ENCODE measurements at regions not wholly inside any gene's neighbourhood (a gene's known extent, or its start where the extent isn't known, plus 50 kb on each side); places are given as distances from the start of the nearest gene placed in this dataset.
"Not testable (repeated sequence)": the region's sequence is repeated elsewhere in the genome, so short reads cannot be mapped to it uniquely, and the experiment has no call there.

DNA sequence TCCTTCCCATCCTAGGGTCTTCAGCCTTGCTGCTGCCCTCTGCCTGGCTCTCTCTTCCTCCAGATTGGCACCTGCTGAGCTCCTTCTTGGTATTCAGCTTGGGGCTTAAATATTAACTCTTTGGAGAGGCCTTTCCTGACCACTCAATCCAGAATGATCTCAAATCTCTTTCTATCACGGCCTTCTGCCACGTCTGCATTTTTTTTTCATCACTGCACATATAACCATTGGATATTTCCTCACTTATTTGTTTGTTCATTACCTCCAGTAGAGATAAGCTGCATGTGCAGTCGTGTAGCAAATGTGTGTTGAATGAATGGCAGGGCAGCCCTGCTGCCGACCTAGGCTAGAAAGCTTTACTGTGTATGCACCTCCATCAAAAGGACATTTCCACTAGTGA is 51.6 kb upstream of the MPP7 start:
- no peak for DNase-seq

DNA sequence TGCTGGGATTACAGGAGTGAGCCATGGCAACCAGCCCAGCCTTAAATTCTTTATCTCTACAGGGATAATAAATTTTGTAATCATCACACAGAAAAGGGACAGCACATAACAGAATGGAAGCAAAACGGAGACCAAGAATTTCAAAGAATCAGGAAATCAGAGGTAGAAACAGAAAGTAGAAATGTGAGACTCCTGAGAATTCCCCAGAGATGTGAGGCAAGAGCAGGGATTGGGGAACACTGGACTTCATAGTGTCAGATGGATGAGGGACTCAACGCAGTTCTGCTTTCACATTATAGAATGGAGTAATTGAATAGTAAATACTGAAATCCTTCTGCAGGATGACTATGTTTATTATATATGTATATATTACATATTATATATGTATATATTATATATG is 52.5 kb upstream of the MPP7 start:
- no peak for DNase-seq

DNA sequence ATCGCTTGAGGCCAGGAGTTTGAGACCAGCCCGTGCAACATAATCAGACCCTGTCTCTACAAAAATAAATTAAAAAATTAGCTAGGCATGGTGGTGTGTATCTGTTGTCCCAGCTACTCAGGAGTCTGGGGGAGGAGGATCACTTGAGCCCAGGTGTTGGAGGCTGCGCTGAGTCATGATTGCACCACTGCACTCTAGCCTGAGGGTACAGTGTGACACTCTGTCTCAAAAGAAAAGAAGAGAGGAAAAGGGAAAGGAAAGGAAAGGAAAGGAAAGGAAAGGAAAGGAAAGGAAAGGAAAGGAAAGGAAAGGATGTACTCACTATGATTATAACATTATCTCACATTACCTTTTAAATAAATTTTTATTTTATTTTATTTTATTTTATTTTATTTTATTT is 56.5 kb upstream of the MPP7 start:
- DNase-seq, result no peak

DNA sequence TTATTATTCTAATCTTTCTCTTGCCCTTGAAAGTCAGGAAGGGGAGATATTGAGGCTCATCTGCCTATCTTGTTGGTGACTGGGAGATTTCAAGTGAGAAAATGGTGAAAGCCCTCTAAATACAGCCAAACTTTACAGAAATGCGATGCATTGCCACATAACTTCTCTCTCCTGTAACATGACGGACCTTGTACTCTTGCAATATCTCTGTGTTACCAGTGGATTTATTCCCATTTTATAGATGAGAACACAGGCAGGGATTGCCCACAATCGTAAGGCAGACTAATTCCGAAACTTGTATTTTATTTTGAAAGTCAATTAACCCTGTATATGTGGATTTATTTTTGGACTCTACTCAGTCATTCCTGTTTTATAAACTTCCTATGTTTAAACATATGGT is 57.3 kb upstream of the MPP7 start:
- no peak for DNase-seq

DNA sequence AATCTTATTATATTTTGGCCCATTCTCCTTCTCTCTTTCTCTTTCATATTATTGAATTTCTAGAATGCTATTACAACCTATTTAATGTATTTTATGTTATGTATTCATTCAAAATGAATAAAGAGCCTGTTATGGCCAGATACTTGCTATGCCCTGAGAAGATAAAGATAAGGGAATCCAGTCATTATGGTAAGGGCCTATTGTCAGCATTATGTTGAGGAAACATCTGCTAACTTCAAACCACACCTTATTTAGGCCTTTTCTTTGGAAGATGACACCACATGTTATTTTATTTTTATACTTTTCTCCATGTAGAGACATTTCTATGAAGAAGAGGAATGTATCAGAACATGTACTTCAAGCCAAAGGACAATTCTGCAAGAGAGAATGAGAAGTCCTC is 60.5 kb upstream of the MPP7 start:
- DNase-seq, result no peak

DNA sequence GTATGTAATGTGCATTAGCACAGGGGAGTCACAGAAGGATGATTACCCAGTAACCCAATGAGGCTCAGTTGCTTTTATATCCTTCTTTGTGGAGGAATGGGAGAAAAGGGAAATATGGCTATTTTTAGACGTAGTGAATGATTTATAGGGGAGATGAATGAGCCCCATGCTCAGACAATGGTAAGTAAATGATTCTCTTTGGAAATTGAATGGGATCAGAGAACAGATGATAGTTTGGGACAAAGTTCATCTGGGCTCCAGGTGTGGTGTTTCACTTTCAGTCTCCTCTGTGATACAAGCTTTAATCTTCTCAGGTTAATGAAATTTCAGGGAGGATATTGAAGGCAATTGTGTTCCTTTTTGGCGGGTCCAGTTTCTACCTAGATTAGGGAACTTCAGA is 63.0 kb upstream of the MPP7 start:
- DNase-seq, result no peak

DNA sequence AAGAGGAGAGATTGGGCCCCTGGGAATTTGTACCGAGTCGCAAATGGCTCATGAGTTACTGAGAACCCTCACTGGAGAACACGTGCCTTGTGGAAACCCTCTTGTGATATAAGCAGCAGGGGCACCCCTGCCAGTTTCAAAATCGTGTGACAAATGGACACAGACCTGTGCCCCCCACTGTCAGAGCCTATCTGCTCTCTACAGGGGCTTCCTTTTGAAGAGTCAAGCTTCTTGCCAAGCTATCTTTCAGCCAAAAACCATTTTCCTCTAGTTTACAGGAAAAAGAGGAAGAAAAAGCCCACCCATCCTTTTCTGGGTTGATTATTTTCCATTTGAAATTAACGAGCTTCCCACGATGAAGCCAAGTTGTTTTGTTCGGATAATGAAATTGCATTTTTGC is 64.1 kb upstream of the MPP7 start:
- DNase-seq, result no peak

DNA sequence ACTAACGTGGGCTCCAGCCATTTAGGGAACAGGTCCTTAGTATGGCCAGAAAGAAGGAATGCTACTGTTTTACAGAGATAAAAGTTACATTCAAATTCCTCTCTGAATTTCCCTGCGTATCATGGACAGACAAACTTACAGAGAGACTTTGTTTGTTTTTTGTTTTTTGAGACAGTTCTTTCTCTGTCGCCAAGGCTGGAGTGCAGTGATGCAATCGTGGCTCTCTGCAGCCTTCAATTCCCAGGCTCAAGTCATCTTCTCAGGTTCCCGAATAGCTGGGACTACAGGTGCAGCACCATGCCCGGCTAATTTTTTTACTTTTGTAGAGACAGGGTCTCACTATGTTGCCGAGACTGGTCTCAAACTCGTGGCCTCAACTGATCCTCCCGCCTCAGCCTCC is 64.5 kb upstream of the MPP7 start:
- DNase-seq, result no peak

DNA sequence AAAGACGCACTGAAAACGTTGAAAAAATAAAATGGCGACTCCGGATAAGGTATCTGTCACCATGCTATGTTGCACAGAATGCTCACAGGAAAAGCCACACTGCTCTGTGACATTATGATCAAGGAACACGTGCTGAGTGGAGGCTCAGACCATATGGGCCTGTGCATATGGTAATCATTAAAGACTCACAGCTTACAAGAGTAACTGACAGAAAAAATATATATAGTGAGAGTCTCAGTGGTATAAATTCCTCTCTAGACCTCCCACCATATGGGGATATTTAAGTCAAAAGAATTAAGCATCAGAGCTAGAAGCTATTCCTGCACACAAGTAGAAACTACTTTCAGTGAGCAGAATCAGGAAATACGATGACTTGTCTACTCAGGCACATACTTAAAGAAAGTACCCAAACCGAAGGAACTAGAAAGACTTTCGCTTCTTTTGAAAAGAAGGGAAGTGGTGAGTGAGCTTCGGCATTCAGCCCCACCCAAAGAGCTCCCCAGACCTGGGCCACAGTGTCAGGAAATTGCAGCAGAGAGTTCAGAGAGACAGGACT is 65.1 kb upstream of the MPP7 start:
- no peak for DNase-seq

DNA sequence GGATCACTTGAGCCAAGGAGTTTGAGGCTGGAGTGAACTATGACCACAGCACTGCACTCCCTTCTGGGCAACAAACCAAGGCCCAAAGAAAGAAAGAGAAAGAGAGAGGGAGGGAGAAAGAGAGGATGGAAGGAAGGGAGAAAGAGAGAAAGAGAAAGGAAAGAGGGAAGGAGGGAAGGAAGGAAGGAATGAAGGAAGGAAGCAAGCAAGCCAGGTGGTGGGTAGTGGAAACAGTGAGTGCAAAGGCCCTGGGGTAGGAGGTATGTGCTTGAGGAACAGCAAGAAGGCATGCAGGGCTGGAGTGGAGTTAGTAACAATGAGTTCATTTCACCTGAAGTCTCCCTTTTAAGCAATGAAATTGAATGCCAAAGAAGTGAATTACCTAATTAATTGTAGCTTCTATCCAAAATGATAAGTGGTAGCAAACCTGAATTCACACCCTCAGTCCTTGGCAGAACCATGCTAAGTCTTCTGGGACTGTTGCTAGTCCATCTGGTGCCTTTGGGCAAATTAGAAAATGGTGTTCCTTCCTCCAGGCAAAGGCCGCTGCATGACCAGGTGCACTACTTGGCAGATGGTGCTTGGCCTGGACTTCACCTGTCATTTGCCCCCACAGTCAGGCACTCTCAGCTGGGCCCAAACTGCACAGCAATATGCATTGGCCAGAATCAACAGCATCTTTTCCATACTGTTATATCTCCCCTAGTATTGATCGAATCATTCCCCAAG is 67.4 kb upstream of the MPP7 start:
- DNase-seq, result no peak

DNA sequence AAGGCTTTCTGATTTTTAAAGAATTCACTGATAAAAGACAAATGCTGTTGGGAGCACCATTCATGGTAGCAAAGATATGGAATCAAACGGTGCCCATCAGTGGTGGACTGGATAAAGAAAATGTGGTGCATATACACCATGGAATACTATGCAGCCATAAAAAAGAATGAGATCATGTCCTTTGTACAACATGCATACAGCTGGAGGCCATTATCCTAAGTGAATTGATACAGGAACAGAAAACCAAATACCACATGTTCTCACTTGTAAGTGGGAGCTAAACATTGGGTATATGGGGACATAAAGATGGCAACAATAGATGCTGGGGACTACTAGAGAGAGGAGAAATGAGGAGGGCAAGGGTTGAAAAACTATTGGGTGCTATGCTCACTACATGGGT is 68.8 kb upstream of the MPP7 start:
- not testable (repeated sequence) for DNase-seq

DNA sequence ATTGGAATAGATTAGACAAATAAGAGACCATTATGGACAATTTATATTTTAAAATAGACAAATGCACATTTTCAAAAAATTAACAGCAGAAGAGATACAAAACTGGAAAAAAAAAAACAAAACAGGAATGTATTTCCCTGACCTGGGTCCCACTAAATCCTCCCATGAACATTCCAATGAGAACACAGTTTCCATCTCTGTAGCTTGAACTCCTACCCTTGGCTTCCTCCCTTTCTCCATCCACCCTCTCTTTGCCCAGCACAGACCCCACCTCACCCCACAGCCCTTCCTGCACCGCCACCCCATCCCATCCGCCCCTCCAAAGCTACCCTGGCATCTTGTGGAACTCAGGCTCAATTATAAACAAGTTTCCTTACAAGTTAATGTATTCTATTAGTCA is 71.2 kb upstream of the MPP7 start:
- no peak for DNase-seq

DNA sequence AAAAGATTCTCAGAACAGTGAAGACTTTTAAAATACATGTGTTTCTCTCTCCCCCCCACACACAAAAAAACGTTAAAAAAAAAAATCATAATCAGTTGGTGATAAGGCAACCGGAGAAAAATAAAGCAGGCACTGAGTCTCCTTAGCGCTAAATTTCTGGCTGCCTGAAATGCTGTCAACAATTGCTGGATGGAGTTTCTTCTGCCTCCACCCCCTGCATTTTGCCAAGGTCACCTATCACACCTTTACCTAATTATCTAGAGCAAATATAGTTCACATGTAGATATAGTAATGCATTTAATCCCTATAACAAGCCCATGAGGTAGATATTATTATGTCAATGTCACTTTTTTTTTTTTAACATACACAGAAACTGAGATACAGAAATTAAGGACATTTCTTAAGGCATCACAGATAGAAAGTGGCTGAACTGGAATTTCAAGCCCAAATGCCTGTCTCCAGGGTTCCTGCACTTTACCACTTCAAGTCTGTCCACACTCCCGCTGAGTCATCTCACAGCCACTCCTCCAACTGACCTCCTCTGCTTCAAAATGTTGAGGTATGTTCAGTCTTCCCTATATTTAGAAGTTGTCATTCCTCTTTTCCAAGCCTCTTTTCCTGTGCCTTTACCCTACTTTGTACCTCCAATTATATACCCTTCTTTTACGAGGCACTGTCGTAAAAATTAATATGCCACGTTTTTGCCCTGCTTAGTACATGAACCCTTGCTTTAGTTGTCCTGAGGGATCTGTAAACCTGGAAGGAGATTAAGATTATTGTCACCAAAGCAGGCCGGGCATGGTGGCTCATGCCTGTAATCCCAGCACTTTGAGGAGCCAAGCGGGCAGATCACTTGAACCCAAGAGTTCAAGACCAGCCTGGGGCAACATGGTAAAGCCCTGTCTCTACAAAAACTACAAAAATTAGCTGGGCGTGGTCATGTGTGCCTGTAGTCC is 72.8 kb upstream of the MPP7 start:
- no peak for DNase-seq

DNA sequence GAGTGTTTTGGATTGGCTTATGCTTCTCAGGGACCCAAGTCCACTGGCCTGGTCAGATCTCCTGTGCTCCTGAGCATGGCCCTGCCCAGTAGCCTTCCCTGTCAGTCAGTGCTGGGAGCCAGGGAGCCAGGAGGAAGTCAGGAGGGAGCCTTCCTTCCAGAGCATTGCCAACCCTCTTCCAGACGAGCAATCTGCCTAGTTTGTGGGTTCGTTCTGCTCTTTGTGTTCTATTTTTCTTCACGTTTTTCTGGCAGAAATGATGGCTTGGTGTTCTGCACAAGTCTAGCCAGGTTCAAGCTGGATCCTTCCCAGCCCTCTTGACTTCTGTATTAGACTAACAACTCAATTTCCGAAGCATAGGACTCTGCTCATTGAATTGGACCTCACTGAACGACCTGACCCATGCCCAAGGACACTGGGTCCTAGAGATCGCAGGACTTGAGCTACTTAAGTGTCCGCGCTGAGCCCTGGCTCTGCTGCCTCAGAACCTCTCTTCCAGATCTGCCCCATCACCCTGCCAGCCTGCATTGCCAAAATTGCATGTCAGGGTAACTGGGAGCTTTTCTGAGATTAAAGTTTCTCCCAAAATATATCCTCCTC is 76.2 kb upstream of the MPP7 start:
- DNase-seq, result no peak

DNA sequence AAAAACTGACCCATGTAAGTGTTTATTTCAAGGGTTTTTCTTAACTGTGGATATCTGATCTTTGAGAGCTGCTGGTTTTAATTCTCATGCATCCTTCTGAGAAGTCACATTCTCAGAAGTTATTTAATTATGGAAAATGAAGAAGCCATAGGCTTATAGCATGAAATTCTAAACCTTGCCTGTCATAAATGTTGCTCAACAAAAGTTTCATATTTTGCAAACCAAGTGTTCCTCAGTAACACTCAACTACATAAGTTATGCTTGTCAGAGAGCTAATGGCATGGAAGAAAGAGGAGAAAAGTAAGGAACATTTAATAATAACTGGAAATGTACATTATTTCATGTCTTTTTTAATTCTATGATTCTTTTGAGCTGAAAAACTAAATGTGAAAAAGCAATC is 78.6 kb upstream of the MPP7 start:
- DNase-seq, result no peak

DNA sequence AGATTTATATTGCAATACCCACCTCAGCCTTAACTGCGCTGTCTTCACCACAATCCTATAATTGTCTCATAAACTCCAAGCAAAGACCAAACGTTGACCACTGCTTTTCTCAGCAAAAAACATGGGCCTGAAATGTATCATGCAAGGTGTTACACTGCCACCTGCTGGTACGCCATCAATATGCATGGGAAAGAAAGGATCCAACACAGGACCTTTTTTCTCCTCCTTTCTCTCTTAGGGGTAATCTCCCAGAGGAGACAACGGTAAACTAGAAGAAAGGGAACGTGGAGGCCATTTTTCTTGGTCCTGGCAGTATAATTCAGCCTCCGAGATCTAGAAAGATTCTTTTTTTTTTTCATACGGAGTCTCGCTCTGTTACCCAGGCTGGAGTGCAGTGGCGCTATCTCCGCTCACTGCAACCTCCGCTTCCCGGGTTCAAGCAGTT is 79.1 kb upstream of the MPP7 start:
- DNase-seq, result peak; percentile 61

DNA sequence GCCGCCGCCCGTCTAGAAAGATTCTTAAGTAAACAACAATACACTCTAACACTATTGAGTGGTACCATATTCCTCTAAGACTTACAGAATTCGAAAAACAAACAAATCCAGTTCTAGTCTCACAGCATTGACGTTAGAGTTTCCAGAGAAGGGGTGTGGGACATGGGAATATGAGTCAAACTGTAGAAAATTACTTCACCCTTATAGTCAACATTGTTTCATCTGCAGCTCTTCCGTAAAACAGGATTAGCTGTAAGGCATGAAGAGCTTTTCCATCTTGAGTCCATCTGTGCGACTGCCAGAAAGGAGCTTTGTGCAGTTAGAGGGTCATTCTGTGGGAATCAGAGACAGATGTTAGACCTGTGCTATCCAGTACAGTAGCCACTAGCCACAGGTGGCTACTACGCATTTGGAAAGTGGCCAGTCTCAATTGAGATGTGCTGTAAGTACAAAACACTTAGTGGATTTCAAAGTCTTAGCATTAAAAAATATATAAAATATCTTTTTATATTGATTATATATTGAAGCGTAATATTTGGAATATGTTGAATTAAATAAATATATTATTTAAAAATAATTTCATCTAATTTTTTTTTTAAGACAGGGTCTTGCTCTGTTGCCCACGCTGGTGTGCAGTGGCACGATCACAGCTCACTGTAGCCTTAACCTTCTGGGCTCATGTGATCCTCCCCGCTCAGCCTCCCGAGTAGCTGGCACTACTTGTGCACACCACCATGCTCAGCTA is 79.8 kb upstream of the MPP7 start:
- DNase-seq, result no peak

DNA sequence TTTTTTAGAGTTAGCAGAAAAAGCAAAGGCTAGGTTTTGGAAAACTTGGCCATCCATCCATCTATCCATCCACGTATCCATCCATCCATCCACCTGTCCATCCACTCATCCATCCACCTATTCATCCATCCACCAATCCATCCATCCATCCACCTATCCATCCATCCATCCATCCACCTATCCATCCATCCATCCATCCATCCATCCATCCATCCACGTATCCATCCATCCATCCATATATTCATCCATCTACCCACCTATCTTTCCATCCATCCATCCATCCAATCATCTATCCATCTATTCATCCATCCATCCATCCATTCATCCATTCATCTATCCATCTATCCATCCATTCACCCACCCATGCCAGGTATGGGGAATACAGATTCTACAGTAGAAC is 81.7 kb upstream of the MPP7 start:
- DNase-seq, result no peak

DNA sequence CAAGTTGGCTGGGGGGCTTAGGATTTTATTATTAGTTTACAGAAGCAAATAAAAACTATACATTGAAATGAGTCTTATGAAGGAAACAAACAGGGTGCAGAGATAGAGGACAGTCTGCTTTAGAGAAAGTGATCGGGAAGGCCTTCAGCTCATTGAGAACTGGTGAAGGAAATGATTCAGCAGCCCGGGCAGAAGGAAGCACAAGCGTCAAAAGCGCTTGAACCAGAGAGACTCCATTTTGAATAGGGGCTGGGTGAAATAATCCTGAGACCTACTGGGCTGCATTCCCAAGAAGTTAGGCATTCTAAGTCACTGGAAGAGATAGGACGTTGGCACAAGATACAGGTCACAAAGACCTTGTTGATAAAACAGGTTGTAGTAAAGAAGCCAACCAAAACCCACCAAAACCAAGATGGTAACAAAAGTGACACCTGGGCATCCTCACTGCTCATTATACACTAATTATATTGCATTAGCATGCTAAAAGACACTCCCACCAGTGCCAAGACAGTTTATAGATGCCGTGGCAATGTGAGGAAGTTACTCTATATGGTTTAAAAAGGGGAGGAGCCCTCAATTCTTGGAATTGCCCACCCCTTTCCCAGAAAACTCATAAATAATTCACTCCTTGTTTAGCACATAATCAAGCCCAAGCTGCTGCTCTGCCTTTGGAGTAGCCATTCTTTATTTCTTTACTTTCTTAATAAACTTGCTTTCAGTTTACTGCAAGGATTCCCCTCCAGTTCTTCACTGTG is 83.1 kb upstream of the MPP7 start:
- DNase-seq, result no peak

DNA sequence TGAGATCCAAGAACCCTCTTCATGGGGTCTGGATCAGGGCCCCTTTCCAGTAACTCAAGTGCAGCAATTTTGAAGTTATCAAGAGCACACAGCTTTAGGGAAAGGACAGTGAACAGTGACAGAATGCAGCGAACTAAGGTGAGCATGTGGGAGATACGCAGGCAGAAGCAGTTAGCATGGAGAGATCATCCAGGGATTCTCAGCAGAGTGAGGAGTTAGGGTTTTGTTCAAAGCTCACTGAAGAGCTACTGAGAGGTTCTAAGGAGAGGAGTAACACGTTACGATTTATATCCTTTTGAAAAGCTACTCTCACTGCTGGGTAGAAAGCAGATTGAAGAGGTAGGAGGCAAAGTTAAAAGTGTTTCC is 83.6 kb upstream of the MPP7 start:
- DNase-seq, result no peak

DNA sequence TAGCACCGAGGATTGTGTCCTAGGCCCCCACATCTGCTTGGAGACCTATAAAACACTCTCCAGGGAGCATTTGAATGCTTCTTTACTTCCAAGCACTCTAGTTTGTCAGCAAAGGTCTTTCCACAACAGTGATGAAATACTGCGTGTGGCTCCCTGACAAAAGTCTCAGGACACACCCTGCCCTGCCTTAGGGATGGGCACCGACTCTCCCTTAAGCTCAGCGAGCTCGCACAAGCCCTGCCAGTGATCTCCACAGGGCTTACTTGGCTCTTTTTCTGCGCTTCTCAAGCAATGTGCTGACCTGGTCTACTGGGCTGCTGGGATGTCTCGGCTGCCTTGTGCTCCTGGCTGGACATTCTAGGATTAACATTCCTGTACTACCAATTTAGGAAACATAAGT is 84.3 kb upstream of the MPP7 start:
- no peak for DNase-seq

DNA sequence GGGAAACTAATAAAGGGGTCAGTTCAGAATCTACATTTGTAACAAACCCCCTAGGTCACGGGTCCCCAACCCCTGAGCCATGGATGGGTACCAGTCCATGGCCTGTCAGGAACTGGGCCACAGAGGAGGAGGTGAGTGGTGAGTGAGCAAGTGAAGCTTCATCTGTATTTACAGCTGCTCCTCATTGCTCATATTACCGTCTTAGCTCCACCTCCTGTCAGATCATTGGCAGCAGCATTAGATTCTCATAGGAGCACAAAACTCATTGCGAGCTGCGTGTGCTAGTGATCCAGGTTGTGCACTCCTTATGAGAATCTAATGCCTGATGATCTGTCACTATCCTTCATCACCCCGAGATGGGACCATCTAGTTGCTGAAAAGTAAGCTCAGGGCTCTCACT is 88.4 kb upstream of the MPP7 start:
- no peak for DNase-seq
